Neuron (in vitro differentiated cells): ENCODE measurements at regions not wholly inside any gene's neighbourhood (a gene's known extent, or its start where the extent isn't known, plus 50 kb on each side); places are given as distances from the start of the nearest gene placed in this dataset.
"Not testable (repeated sequence)": the region's sequence is repeated elsewhere in the genome, so short reads cannot be mapped to it uniquely, and the experiment has no call there.

ENCODE experiments used
- H2AFZ ChIP-seq: one replicate; pipeline ENCODE4 v1.6.1; 2013; ENCODE audit warnings: low read depth, mild to moderate bottlenecking, inconsistent platforms, low read length, moderate library complexity
- H3K27me3 ChIP-seq: one replicate; pipeline ENCODE4 v1.6.1; 2013; ENCODE audit warnings: low read length; ENCODE audit not compliant: insufficient read depth
- H3K36me3 ChIP-seq: one replicate; pipeline ENCODE4 v1.6.1; 2013; ENCODE audit warnings: low read length; ENCODE audit not compliant: insufficient read depth
- H3K4me1 ChIP-seq: one replicate; pipeline ENCODE4 v1.6.1; 2013; ENCODE audit warnings: low read length; ENCODE audit not compliant: insufficient read depth
- H3K4me3 ChIP-seq: 2 replicates; pipeline ENCODE4 v1.5.1; 2013; ENCODE audit warnings: mild to moderate bottlenecking, low read length, moderate library complexity
- H3K9me3 ChIP-seq: one replicate; pipeline ENCODE4 v1.6.1; 2013; ENCODE audit warnings: low read length

DNA sequence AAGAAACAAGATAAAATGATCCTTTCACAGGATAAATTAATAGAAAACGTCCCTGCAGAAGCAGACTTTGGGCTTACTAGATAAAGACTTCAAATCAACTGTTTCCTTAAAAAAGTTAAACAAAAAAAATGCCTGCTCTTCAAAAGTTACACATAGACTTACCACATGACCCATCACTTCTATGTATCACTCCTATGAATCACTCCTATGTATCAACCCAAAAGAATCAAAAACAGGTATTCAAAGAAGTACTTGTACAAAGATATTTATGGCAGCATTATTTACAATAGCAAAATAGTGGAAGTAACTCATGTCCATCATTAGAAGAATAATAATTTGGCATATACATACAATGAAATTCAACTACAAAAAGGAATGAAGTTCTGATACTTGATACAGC, 56.3 kb upstream of the PRDM9 start:
- Histone ChIP-seq H3K27me3 (no peaks in the 10 kb centered on the region), H3K36me3 (no peaks in the 10 kb centered on the region), H3K9me3 (no peaks in the 10 kb centered on the region), H3K4me1 (peaks cover 8% of the 10 kb centered on the region), H3K4me3 (no peak overlapping the region), H2AFZ (peak overlapping the region; percentile 37)

DNA sequence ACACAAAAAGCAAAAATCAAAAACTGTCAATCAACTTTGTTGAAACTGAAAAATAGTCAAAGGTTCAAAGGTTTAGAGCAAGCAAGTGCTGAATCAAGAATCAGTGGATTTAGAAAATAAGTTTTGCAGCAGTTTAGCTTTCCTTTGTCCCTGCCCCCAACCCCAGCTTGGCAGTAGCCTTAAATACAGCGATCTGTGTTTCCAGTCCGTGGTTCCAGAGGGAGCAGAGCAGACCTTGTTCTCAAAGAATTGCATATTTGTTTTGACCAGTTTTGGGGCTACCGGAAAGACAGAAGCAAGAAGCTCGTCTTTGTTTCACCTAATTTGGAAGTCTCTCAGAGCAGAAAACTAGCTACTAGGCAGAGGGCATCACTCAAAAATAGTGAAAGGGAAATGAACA, 57.2 kb upstream of the PRDM9 start:
- Histone ChIP-seq H3K9me3 (no peaks in the 10 kb centered on the region), H3K36me3 (no peaks in the 10 kb centered on the region), H3K4me3 (no peak overlapping the region)

DNA sequence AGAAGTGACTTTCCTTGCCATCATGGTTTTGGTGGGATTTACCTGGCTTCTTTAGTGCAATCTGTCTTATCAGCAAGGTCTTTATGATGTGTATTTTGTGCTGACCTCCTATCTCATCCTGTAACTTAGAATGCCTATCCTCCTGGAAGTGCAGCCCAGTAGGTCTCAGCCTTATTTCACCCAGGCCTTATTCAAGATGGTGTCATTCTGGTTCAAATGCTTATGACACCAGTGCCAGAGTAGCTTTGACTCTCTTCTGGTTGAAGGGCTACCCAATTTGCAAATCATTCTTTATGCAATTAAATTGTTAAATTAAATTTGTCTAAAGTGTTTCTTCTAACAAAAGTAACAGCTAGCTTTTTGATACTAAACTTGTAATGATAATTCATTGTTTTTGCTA, 58.8 kb upstream of the PRDM9 start:
- Histone ChIP-seq H3K4me3 (no peak overlapping the region), H3K27me3 (no peaks in the 10 kb centered on the region), H3K4me1 (peaks cover 8% of the 10 kb centered on the region), H3K36me3 (no peaks in the 10 kb centered on the region), H2AFZ (no peak overlapping the region), H3K9me3 (no peaks in the 10 kb centered on the region)

More for the DNA sequence above, 57.2 kb upstream of the PRDM9 start:
- Histone ChIP-seq H3K4me1 (peaks cover 8% of the 10 kb centered on the region), H2AFZ (peak overlapping the region; percentile 37), H3K27me3 (no peaks in the 10 kb centered on the region)

DNA sequence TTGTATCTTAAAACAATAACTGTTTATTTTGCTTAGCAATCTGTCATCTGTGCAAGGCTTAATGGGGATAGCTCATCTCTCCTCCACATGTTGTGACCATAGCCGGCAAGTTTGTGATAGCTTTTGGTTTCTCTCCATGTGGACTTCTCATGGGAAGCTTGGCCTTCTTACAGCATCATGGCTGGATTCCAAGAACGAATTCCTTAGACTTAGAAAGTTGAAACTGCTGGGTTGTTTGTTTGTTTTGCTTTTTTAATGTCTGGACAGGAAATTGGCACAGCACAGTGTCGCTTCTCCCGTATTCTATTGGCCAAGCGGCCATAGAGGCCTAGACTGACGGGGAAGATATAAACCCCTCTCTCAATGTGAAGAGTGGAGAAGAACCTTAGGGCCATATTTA, 61.0 kb upstream of the PRDM9 start:
- Histone ChIP-seq H3K36me3 (no peaks in the 10 kb centered on the region), H3K27me3 (no peaks in the 10 kb centered on the region), H3K4me3 (no peak overlapping the region), H3K4me1 (peaks cover 8% of the 10 kb centered on the region), H2AFZ (no peak overlapping the region), H3K9me3 (no peaks in the 10 kb centered on the region)

DNA sequence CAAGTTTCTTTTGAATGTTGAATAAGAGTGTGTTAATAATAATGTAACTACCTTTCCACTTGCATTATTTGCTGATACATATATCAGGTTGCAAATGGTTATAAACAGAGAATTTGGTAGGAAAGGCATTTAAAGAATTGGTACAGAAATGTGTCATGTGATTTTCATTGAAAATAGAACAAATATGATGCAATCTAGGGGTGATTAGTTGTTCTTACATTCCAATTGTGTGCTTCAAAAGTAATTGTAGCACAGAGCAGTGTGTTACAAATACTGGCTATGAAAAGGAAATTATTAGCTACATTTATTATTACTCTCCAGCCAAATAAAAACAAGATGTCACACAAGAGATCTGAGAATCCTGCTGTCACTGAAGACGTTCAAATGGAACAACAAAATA, 61.8 kb upstream of the PRDM9 start:
- H3K27me3 ChIP-seq = no peaks in the 10 kb centered on the region
- no peak overlapping the region for H3K4me3 ChIP-seq

DNA sequence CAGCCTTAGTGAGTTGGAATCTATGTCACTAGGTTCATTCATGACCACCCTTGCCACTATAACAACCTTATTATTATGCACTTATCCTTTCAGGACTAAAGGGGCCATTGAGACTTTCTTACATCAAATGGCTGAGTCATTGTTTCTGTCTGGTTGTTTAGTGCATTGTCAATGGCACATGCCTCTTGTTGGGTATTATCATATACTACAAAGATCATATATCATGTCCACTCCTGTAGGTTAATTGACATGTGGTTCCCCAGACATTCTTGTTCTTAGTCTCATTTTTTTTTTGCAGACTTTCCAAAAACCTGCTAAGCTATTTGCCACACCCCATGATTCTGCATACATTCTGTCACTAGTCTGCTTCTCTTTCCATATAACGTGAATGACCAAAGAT, 66.7 kb upstream of the PRDM9 start:
- no peaks in the 10 kb centered on the region for H3K4me1 ChIP-seq
- H3K36me3 ChIP-seq = no peaks in the 10 kb centered on the region
- no peaks in the 10 kb centered on the region for H3K9me3 ChIP-seq
- no peaks in the 10 kb centered on the region for H3K27me3 ChIP-seq
- no peak overlapping the region for H3K4me3 ChIP-seq
- H2AFZ ChIP-seq = no peak overlapping the region

More for the DNA sequence above, 61.8 kb upstream of the PRDM9 start:
- no peaks in the 10 kb centered on the region for H3K36me3 ChIP-seq
- no peaks in the 10 kb centered on the region for H3K9me3 ChIP-seq
- H2AFZ ChIP-seq = no peak overlapping the region
- H3K4me1 ChIP-seq = peaks cover 6% of the 10 kb centered on the region

DNA sequence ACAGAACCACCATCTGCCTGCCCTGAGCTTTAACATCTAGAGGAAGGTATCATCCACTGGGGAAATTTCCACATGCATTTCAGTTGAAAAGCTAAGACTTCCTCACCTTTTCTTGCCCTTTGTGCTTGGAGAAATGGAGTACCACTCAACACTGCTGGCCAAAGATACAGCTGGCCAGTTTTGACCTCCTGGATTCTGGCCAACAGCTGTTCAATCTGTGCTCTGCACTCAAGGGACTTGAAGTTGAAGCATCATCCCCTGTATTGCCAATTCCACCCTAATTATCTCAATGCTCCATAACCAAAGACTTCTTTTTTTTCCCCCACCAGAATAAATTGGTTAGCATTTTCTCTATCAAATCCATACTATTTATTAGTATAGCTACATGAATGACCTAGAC, 70.4 kb upstream of the PRDM9 start:
- Histone ChIP-seq H3K9me3 (no peaks in the 10 kb centered on the region), H3K4me1 (no peaks in the 10 kb centered on the region), H3K36me3 (no peaks in the 10 kb centered on the region), H3K27me3 (no peaks in the 10 kb centered on the region), H2AFZ (no peak overlapping the region), H3K4me3 (no peak overlapping the region)

DNA sequence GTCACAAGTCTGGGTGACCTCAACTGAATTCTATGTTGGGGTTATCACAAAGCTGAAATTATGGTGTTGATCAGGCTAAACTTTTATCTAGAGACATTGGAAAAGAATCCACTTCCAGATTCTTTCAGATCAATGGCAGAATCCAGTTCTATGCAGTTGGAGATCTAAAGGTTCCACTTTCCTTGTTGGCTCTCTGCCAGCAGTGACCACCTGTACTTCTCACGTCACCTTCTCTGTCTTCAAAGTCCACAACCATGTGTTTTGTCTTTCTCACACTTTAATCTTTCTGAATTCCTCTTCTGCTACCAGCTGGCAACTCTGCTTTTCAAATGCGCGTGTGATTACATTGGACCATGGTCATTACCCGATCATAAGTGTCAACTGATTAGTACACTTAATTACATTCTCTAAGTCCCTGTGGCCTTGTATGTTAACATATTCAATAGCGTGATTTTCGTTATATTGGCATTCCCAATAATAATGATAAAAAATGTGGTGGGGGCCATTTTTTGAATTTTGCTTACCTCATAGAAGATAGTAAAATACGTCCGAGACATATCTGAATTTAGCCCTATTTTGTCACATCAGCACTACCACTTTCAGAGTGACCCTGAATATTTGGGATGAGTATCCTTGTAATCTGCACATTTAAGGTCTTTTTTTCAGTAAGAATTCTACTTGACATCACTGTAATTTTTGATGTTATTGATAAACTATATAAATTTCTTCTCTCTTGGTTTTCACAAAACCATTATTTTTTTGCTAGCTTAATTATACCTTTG, 73.7 kb upstream of the PRDM9 start:
- H3K4me1 ChIP-seq = no peaks in the 10 kb centered on the region
- no peaks in the 10 kb centered on the region for H3K27me3 ChIP-seq
- H3K9me3 ChIP-seq = no peaks in the 10 kb centered on the region
- no peak overlapping the region for H2AFZ ChIP-seq
- H3K4me3 ChIP-seq = no peak overlapping the region
- no peaks in the 10 kb centered on the region for H3K36me3 ChIP-seq

DNA sequence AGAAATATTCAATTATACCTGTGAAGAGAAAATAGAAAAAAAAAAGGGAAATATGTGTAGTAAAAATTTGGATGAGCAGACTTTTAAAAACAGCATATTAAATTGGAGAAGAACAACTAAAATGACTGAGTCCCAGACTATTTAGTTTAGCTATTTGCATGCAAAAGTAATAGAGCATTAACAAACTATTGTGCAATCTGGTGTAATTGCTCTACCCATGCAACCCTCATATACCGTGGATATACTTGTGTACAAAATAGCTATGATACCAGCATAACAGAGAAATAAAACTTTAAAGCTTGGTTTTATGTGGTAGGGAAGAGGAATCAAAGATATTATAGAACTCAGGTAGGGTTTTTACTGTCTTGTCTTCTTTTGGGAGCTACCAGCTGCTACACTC, 78.7 kb upstream of the PRDM9 start:
- no peak overlapping the region for H3K4me3 ChIP-seq
- H3K9me3 ChIP-seq = no peaks in the 10 kb centered on the region
- no peaks in the 10 kb centered on the region for H3K4me1 ChIP-seq
- H3K36me3 ChIP-seq = no peaks in the 10 kb centered on the region
- H3K27me3 ChIP-seq = no peaks in the 10 kb centered on the region
- H2AFZ ChIP-seq = no peak overlapping the region

DNA sequence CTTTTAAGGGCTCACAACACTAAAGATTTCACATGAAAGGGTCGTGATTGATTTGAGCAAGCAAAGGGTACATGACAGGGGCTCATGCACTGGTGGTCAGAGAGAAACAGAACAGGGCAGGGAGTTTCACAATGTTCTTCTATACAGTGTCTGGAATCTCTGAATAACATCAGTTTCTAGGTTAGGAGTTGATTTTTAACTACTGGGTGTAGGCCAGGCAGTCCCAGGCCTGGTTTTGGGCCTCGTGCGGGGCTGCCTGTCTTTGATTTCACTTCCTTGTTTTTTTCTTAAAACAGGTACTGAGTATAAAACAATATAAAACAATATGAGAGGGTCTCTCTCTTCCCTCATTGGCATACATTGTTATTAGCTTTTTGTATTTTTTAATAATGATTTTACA, 87.2 kb upstream of the PRDM9 start:
- not testable (repeated sequence) for H3K9me3 ChIP-seq, H3K4me3 ChIP-seq, H2AFZ ChIP-seq, H3K4me1 ChIP-seq, H3K36me3 ChIP-seq, H3K27me3 ChIP-seq

DNA sequence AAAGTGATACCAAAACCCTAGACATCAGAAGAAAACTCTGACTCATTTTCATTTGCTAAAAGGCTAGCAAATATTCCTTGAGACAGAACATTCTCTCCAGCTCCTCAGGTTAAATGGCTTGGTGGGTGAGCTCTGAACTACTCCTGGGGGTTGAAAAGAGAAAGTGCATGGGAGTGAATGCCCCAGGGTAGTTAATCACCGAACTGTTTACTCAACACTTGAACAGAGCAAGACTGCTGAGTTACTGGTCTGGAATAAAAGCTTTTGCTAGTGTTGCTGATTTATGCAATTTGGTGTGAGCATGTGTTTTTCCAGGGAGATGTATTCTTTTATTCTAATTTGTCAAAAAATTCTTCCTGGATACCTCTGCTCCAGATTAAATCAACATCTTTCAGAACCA, 88.3 kb upstream of the PRDM9 start:
- H3K4me1 ChIP-seq = peaks cover 4% of the 10 kb centered on the region
- no peak overlapping the region for H3K4me3 ChIP-seq
- no peaks in the 10 kb centered on the region for H3K9me3 ChIP-seq
- H3K27me3 ChIP-seq = no peaks in the 10 kb centered on the region
- no peak overlapping the region for H2AFZ ChIP-seq
- no peaks in the 10 kb centered on the region for H3K36me3 ChIP-seq

DNA sequence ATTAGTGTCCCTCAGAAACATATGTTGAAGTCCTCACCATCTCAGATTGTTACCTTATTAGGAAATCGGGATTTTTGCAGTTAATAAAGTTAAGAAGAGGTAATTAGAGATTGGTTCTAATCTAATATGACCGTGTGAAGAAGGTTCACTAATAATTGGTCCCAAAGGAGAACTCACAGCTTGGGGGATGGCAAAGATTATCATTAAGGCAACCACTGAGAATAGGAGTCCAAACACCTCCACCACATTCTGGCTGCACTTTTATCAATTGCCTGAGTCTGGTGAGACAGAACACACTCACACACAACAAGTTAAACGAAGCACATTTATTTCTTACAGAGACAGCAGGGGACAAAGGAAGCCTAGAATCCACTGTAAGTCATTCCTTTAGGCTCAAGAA, 94.9 kb upstream of the PRDM9 start:
- Histone ChIP-seq H3K36me3 (no peaks in the 10 kb centered on the region), H3K27me3 (no peaks in the 10 kb centered on the region), H3K4me1 (no peaks in the 10 kb centered on the region), H3K4me3 (no peak overlapping the region), H3K9me3 (no peaks in the 10 kb centered on the region), H2AFZ (no peak overlapping the region)

DNA sequence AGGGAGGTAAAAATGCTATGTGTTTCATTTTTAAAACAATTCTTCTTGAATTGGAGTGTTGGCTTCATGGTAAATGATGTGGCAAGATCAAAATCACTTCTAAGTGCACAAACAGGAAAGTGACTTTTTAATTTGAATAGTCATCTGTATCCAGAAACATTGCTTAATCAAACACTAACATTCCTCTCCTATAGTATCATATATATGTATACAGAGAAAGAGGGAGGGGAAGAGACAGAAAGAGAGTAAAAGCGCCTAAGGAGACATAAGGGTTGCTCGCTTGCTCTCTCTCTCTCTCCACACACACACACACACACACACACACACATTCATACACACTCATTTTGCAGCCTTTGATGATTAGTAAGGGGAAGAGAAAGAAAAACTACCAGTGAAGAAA, 95.4 kb upstream of the PRDM9 start:
- Histone ChIP-seq H3K36me3 (no peaks in the 10 kb centered on the region), H3K27me3 (no peaks in the 10 kb centered on the region), H2AFZ (no peak overlapping the region), H3K9me3 (no peaks in the 10 kb centered on the region), H3K4me1 (no peaks in the 10 kb centered on the region), H3K4me3 (no peak overlapping the region)

DNA sequence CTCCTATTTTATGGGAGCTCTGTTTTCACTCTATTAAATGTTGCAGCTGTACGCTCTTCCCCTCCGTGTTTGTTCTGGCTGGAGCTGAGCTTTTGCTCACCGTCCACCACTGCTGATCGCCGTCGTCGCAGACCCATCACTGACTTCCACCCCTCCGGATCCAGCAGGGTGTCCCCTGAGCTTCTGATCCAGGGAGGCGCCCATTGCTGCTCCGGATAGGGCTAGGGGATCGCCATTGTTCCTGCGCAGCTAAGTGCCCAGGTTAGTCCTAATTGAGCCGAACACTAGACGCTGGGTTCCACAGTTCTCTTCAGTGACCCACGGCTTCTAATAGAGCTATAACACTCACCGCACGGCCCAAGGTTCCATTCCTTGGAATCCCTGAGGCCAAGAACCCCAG, 96.2 kb upstream of the PRDM9 start:
- no peak overlapping the region for H3K4me3 ChIP-seq
- H3K4me1 ChIP-seq = no peaks in the 10 kb centered on the region
- H3K9me3 ChIP-seq = no peaks in the 10 kb centered on the region
- no peak overlapping the region for H2AFZ ChIP-seq
- H3K27me3 ChIP-seq = no peaks in the 10 kb centered on the region
- no peaks in the 10 kb centered on the region for H3K36me3 ChIP-seq
